Suppressor macrophage treated with lipopolysaccharide for 1 hour (primary cell): ENCODE measurements at regions not wholly inside any gene's neighbourhood (a gene's known extent, or its start where the extent isn't known, plus 50 kb on each side); places are given as distances from the start of the nearest gene placed in this dataset.

Experiments
- DNase-seq, 3 donors: peaks; one replicate each; pipeline ENCODE4 v3.0.0-alpha.2; 2020 to 2022

DNA sequence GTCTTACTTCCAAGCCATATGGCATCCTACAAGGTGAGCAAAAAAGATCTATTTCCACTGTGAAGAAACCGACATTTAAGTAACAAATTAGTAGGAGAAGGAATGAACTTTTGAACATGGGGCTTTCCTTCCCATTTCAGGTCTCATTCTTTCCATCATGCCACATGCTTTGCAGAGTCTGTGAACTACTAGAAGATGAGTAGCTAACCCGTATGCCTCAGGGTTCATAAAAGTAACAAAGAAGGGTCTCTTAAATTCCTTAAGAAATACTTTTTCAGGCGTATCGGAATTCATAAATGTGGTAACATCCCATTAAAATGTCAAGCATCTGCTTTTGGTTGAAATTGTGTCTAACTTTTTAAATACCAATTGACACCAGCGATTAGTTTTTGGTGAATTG, 81.3 kb upstream of the TNS3 start:
- no peak for DNase-seq

DNA sequence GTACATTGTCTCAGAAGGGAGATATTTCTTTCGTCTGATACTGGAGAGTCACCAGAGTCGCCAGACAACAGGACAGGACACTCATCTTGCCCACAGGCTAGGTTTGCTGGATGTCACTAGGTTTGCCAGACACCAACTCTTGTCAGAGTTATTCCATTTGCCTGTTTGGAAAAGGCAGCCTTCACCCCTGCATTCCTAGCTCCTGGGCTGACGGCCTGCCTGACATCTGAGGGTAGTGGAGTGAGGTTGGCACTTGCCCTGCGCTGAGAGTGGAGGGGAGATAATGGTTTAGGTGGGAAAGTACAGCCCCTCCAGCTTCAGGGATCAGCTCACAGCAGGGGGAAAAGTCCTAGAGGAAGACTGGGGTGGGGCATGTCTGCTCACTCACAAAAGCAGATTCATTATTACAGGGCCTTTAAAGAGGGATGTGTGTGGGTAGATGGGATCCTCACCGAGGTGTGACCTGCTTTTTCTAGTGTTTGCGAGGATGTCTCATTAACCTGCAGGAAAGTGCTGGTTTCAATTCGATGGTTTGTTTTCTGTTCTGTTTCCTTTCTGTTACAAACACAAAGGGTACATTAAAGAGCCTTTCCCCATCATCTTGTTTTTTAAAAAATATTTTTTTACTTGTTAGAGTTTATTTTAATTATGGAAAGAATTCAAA, 79.3 kb upstream of the TNS3 start:
- no peak for DNase-seq

DNA sequence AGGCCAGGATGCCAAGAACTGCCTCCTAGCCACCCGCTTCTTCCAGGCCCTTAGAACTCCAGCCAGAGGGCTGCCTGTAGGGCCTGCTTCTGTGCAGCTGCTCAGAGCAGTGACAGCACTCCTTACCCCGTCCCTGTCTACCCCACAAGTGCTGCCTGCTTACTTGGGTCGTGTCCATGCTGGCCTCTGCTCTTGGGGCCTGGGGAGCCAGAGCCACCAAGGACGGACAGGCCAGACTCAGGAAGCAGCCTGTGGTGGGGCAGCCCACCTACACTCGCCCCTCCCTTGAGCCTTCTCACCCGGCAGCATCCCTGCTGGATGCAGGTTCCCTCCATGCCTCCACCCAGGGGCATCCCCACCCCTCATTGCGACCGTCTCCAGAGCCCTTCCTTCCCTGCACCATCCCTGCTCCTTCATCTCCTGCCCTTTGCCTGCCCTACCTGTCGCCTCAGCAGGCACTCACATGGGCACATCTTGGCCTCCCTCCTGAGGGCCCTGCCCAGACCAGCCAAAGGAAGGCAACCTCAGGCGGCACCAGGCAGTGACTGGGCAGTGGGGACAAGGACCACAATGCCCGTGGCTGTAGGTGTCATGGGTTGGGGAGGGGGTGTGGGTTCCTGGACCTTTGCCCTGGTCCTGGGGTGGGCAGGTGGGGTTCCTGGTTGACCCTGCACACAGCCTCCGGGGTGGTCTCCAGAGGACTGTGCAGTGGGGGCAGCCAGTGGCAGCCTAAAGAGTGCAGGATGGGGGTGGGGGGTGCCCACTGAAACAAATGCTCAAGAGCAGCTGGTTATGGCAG, 78.0 kb upstream of the TNS3 start:
- DNase-seq: no peak

DNA sequence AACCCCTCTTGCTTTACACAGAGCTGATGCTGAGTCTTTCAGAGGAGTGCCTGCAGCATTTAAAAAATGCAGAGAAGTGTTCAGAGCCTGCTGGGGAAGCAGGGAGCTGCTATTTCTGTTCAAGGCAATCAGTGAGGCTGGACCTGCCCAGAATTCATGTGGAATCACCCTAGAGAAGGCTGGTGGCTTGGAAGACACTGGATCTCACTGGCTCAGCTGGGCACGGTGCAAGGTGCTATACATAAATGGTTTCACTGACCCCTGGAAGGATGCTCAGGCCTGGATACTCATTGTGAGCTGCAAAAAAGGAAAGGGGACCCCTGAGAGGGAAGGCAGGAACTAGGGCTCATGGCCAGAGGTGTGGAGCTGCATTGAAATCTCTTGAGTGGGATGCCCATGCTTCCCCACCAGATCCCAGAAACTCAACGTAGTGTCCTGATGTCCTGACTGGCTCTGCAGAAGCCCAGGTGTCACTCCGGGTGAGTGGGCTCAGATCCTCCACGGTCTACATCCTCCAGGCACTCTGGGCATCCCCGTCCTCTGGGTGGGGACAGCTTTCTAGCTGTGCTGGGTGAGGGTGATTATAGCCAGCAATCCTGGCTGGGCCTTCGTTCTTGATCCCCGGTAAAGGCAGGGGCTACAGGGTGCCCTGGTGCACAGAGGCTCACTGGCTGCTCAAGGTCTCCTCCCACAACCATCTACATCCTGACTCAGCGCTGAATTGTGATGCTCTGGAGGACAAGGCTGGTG, 77.2 kb upstream of the TNS3 start:
- no peak for DNase-seq

DNA sequence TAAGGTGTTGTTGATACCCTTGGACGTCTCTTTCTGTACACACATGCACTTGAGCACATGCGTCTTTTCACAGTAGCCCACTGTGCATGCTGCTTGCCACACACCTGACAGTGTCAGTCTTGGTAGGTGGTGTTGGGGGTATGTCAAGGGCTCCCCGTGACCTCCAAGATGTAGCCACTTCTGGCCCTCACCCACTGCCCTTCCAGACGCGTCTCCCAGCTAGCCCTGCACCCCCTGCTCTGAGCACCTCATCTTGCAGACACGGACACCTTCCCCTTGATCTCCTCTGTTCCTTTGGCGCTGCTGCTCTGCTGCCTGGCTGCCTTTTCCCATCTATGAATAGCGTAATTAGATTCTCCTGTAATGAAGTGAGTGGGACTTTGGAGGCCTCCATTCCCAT, 75.2 kb upstream of the TNS3 start:
- no peak for DNase-seq

DNA sequence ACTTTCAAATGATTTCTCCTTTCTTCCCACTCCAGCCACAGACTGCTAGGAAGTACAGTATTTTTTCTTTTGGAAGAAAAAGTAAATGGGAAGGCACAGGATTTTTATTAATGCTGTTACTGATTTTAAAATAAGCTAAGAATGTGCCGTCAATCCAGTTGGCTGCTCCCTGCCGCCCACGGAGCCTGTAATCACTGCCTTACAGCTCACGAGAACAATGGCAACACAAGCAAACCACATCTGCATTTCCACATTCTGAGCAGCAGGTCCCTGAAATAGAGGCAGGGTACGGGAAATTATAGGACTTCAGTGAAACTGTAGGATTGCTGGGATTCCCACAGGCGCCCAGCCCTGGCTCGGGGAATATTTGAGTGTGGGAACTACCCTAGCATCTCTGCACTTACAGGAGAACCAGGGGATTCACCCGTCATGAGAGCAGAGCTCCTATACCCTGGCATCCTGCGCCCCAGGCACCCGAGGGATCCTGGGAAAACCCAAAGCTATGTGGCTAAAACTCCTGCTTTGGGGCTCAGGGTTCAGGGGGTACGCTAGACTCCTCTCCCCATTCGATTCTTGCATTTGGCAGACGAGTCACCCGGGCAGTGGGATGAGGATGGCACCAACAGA, 72.9 kb upstream of the TNS3 start:
- peak; percentile 74 to 84 (median 78) for DNase-seq

DNA sequence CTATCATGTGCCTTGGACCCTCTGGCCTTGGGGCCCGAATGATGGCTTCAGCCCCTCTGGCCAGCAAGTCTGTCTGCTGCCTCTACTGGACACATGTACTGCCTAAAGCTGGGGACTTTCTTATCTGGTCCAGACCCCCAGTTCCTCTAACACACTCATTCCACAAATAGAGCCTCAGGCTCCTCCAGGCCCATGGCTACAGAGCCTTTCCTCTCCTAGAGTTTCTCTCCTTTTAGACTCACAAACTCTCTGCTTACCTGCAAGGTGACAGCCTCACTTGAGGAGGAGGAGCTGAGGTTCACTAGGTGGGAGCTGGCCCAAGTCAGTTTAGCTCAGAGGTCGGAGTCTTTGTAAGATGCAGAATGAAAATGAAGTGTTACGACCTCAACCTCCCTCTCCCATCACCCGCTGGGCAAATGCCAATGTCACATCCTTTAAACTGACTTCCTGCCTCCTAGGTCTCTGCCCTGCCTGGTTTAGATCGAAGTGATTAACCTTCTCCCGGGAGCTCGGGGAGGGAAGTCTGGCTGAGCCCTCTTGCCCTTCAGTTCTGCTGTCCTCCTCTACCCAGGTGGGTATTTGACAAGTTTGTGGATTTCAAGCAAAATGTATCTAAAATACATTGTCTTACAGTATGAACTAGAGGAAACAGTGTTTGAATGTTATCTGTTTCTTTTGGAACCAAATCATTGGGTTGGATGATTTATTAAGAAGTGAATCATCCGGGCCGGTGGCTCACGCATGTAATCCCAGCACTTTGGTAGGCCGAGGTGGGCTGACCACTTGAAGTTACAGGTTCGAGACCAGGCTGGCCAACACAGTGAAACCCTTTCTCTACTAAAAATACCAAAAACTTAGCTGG, 71.9 kb upstream of the TNS3 start:
- no peak for DNase-seq

DNA sequence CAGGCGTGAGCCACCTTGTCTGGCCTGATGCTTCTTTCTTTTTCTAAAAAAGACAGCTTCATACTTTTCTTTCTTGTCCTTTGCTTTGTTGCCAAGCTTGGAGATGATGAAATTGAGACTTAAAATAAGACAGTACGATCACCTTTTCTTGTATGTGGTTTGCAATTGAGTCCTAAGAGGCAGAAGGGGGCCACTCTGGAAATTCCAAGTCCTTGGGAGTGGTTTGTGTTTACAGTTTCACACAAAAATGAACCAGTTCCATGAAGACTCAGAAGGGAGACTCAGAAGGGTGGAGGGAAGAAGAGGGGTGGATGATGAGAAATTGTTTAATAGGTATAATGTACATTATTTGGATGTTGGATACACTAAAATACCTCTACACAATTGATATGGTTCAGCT, 70.7 kb upstream of the TNS3 start:
- no peak for DNase-seq

DNA sequence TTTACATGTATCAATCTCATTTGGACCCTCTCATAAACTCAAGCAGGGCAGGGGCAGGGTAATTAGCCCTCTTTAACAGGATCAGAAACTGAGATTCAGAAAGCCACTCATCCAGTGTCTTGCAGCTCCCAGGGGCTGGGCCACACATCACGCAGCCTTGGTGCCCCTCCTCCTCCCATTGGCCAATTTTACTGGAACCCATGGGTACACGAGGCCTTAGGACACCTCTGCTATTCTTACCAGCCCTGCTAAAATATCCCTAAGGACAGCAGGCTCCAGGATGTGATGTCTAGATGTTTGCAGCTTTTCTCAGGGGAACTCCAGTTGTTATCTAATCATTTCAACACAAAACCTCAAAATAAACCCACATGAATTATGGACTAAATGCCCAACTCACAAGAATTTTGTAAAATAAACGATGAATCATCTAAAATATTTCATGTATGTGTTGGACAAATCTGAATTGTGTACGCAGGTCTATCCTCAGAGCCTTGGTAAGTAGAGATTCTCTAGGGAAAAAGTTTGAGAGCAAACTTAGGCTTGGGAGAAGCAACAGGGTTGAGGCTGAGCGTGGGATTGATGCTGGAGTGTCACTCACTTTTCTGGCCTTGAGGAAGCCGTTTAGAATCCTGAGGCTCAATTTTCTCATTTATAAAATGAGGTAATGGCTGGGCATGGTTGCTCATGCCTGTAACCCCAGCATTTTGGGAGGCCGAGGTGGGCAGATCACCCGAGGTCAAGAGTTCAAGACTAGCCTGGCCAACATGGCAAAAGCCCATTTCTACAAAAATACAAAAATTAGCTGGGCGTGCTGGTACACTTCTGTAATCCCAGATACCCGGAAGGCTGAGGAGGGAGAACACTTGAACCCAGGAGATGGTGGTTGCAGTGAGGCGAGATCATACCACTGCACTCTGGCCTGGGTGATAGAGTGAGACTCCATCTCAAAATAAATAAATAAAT, 69.7 kb upstream of the TNS3 start:
- peak in 2 of 3 donors; percentile 65 to 66 for DNase-seq

DNA sequence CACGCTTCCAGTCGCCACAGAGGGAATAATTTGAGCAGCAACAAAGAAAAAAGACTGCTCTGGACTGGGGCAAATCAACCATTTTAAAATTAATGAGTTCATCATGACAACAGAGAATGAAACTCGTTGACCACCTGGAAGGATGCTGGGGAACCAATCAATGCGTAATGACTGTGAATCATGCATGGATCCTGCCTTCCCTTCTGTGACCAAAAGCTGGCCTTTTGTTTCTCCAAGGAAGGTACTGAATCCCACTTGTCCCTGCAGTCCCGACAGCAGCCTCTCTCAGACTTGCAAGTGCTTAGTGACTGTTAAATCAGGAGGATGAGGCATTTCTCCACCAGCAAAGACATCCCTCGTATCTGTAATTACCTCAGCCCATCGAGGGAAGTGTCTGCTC, 68.0 kb upstream of the TNS3 start:
- no peak for DNase-seq

DNA sequence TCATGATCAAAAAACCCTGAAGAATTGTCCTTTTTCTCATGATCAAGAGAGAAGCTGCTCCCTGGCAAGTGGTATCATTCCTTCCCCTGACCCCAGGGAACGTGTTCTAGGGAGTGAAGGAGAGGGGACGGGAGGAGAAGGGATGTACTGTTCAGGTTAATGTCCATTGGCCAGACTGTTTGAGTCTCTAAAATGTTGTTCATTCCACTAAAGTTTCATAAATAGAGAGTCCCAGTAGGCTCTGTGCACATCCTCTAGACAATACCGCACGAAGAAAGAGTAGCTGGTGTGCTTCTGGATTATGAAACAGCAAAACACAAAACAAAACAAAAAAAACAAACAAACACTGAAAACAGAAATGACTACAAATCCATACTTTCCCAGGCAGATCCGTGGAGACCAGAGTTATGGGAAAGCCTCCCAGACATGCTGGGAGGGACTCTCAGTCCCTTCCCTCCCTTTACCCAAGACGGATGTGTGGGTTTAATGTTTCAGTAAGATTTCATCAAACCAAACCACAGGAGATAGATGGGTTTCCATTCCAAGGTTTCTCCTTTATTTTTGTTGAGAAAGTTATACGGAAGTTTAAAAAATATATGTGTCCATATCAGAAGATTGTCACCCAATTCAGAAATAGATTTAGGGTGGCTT, 66.5 kb upstream of the TNS3 start:
- DNase-seq: no peak

DNA sequence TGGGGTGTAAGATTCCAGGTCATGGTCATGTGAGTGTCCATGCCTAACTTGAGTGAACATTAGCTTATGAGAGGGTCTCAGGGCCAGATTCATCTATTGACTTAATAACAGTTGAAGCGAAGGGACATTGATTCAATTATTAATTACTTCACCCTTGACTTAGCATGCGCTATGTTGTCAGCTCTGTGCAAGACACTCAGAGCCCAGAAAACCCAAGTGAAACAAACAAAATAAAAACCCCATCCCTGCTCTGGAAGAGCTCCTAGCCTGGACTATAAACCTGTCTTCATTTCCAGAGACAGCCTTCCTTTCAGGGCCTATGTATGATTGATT, 66.0 kb upstream of the TNS3 start:
- no peak for DNase-seq

DNA sequence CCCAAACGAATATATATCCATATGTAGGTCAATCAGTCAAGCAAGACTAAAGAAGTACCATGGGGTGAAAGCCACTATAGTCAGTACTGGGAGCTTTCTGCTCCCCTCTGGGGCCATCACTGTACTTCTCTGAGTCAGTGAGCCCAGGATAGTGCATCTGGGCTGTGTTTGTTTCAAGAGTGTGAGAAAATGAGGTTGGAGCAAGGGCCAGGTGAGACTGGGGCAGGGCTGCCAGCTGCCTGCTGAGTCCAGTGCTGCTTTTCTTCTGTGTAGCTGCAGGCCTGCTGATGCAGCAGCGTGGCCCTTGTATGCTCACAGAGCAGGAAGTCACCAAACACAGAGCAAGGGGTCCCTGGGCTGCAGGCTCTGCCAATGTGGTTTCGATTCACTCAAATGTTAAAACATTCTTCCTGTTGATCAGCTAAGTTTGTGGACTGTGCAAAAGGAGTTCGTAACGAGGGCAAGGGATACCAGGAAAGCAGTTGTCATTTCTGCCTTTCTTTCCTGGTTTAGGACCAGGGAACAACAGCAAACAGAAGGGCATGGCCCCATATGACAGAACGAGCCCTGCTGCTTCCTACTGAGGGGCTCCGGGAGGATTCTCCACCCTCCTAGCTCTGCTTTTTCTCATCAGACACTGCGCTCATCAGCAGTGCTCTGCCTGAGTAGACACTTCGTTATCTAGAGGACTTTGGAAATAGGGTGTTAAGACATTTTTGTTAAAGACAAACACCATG, 65.4 kb upstream of the TNS3 start:
- DNase-seq: peak in 1 of 3 donors; percentile 42

DNA sequence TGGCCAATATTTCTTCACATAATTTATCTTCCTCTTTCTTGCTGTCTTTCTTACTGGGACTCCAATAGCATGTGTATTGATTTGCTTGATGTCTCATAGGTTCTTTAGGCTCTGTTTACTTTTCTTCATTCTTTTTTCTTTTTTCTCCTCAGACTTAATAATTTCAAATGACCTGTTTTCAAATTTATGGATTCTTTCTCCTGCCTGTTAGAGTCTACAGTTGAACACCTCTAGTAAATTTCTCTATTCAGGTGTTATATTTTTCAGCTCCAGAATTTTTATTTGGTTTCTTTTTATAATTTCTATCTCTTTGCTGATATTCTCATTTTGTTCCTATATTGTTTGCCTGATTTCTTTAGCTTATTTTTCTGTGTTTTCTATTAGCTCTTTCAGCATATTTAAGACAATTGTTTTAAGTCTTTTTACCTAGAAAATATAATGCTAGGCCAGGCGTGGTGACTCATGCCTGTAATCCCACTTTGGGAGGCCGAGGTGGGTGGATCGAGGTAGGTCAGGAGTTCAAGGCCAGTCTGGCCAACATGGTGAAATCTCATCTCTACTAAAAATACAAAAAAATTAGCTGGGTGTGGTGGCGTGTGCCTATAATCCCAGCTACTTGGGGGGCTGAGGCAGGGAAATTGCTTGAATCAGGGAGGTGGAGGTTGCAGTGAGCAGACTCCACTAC, 61.9 kb upstream of the TNS3 start:
- no peak for DNase-seq

DNA sequence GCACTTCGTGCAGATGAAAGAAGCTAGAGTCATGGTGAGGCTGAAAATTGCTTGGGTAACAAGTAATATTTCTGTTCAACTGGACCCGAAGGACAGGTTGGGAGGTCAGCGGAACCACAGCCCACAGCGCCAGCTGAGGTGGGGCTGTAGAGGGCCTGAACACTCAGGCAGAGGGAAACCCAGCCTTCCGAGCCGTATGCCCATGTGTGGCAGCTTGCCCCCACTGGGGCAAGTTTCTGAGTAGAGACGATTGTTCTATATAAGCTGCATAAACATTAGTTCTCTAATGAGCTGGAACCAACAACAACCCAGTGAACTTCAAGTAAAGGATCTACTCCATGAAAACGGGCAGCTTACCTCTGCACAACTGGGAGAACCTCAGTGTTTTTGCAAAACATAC, 58.4 kb upstream of the TNS3 start:
- no peak for DNase-seq

DNA sequence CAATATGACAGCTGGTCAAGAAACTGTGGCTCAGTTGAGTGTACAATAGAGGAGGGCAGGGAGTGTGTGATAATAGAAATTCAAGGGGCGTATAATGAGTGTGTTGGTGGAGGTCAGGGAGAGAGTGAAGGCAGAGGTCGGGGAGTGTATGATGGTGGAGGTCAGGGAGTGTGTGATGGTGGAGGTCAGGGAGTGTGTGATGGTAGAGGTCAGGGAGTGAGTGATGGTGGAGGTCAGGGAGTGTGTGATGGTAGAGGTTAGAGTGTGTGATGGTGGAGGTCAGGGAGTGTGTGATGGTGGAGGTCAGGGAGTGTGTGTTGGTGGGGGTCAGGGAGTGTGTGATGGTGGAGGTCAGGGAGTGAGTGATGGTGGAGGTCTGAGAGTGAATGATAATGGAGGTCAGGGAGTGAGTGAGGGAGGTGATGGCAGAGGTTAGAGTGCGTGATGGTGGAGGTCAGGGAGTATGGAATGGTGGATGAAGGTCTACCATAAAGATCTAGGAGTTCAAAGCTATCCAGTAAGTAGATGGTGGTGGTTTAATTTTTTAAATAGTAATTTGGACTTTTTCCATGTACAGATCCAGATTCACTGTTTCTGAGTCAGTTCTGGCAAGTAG, 57.7 kb upstream of the TNS3 start:
- no peak for DNase-seq

DNA sequence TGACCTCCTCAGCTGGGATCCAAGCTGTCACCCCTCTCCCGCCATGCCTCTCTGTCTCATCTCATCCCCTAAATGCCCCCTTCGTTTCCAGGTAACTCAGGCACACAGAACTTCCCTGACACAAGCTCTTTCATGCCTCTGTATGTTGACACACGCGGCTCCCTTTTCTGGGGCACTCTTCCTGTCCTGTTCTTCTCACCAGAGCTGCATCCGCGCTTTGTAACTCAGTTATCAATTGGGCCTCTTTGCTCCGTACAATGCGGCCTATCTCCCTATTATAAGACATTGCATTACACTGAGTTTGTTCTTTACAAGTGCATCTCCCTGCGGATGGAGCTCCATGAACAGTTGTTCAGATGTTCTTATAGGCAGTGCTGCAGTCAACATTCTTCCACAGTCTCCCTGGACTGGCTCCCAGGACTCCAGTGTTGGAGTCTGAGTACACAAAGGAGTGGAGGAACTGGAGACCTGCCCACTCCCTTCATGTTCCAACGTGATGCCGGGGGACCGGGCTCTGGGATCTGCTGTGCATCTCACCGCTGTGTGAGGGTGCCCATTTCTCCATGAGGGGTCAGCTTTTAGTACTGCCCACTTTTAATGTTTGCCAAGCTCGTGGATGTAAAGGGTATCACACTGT, 56.9 kb upstream of the TNS3 start:
- DNase-seq: no peak

DNA sequence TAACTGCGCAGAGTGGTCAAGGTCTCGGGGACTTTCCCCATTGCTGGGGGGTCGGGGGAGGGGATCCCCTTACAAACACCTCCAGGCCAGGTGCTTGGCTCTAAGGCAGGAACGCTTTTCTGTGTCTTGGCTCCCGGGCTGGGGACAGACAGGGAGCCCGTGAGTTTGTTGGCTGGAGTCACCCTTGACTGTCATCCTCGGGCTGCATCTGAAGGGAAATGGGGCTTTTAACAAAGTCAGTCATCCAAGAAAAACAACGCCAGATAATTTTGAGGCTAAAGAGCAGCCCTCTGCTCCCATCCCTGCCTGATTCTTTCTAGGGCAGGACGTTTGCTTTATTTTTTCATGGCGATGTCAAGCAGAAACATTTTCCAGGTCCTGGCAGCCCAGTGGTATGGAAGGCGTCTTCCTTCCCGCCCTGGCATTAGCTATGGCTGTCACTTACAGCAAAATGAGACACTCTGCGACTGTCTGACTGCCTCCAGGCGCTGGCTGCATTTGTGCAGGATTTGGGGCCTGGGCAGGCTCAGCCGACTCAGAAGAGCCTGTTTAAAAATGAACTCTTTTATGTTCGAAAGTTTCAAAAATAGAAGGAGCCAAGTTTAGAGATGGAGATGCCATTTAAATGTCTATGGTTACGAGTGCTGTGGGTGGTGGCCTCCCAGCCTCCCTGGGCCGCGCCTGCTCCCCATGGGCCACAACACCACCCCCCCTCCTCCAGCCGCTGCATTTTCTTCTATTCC, 54.7 kb upstream of the TNS3 start:
- DNase-seq: no peak
